SH-SY5Y (cell line): ENCODE measurements at regions not wholly inside any gene's neighbourhood (a gene's known extent, or its start where the extent isn't known, plus 50 kb on each side); places are given as distances from the start of the nearest gene placed in this dataset.

Experiments
- GATA2 ChIP-seq: IDR thresholded peaks from 2 replicates; pipeline ENCODE4 v1.6.1; 2011; ENCODE audit warnings: mild to moderate bottlenecking, low read depth, low read length
- GATA3 ChIP-seq: IDR thresholded peaks from 2 replicates; pipeline ENCODE4 v1.6.1; 2011; ENCODE audit warnings: low read depth, mild to moderate bottlenecking, low read length, moderate library complexity

DNA sequence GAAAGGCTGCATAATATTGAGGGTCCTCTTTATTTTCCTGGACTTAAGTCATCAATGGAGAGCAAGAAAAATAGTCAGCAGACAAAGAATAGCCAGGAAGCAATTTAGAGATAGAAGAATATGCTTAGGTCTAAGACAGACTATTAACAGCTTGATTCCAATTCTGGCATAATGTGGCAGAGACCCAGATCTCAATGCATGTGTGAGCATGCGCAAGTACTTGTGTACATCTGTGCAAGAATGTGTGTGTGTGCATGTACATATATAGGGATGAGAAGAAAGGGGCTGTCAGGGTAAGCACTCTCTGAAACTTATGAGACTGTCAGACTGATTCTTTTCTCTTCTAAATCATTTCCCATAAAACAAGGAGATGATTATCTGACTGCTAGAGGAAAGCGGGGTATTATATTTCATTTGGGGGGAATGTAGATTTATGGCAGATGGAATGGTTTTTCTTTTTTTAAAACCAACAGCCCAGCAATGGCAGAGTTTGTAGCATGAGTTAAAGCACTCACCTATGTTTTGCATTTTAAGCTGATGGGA, 381.3 kb upstream of the SPRED2 start:
- TF ChIP-seq GATA3 = no peak
- no peak for TF ChIP-seq GATA2

DNA sequence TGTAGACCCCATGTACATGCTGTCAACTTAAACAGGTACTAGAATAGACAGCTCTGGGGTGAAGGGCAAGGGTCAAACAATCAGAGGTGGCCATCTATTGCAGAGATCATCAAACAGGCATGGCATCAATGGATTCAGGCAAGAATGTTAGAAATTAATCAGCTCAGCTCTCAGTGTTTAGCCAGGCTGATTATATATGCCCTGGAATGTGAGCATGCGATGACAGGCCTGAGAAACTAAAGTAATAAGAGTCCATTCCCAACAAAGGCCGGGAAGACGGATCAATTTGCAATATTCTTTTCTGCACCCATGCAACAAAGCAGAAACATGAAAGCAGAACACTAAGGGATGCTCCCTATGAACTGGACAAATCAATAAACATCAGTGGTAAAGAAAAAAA, 380.5 kb upstream of the SPRED2 start:
- no peak for TF ChIP-seq GATA2

DNA sequence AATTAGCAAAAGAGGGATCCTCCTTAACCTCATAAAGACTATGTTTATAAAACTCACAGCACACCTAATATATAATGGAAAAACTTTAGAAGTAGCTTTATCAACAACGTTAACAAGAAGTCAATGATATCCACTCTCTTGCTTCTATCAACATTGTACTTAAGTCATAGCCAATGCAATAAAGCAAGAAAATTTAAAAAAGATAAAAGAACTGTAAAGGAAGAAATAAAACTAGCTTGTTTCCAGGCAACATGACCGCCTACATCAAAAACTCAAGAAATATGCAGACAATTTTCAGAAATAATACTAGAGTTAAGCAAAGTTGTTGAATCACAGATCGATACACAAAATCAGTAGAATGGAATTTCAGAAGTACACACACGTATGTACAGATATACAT, 375.5 kb upstream of the SPRED2 start:
- TF ChIP-seq GATA3 = no peak
- TF ChIP-seq GATA2 = no peak

DNA sequence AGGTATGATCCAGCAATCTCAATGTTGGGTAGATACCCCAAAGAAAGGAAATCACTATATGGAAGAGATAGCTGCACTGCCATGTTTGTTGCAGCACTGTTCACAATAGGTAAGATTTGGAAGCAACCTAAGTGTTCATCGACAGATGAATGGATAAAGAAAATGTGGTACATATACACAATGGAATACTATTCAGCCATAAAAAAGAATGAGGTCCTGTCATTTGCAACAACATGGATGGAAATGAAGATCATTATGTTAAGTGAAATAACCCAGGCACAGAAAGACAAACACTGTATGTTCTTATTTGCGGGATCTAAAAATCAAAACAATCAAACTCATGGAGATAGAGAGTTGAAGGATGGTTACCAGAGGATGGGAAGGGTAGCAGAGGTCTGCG, 372.4 kb upstream of the SPRED2 start:
- TF ChIP-seq GATA3 = no peak
- TF ChIP-seq GATA2 = no peak

DNA sequence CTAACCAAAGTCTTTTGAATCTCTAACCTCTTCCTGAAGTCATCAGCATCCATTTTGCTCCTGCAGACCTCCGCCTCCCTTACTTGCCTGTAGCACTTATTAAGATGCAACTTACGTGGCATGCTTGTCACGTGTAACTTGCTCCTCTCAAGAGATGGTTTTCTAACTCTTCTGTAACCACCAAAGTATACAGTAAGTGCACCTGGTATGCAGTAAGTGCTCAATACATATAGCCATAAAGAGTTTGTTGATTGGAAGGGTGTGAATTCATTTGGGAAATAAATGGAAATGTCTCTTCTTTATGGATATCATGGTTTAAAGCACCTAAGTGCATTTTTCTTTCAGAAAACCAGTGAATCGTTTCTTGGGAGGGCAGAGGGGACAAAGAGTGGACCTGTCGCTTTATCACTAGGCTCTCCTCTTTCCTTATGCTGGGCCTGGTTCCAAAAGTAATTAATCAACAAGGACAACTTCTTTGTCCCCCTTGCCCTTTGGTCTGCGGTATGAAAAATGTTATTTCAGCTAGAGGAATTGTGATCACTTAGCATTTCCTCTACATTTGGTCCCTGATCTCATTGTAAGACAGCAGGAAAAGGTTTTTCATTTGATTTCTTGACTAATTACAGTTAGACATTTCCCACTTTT, 370.0 kb upstream of the SPRED2 start:
- TF ChIP-seq GATA2 (no peak), GATA3 (no peak)

DNA sequence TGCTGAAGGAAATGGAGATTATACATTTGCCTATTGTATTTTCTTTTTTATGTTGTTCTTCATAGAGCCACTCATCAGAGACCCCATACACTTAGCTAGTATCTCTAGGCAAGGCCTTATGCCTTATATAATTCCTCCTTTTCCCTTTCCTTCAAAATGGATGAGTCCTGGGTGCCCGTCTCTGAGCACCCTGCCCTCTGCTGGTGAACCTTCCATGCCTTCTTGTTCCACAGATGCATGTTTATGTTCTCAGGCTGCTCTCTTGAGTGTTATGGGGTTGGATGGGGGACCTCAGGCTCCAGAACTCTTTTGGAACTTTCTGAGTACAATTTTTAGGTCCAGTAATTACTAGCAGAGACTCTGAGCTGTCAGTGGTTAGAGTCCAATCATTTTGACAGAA, 368.6 kb upstream of the SPRED2 start:
- TF ChIP-seq GATA2 (no peak), GATA3 (no peak)

DNA sequence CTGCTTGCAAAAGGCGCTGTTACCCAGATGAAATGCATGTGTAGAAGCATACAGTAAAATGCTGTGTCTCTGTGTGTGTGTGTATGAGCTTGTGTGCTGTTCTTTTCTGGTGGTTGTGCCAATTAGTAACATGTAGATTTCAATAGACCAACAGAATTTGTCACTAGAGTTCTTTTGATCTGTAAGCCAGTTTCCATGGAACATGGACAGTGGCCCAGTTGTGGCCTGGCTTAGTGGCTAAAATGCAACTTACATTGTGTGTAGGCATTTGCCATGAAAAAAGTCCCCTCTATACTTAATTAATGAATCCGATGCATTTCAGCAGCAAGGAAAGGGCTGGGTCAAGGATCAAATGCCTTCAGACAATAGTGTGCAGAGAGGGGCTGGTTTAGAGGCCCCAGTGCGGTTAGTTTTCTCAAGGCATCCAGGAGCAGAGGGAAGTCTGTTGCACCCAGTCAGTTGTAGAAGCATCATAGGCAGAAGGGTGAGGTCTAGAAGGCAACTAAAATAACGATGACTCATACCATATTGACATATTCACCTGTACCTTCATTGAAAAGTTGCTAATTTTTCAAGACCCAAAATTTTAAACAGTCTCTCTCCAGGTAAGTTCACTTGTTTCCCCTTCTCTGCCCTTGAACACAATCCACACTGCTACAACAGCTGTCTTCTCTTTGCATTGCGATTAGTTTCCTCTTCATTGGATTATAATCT, 366.9 kb upstream of the SPRED2 start:
- TF ChIP-seq GATA2 = no peak
- TF ChIP-seq GATA3 = no peak

DNA sequence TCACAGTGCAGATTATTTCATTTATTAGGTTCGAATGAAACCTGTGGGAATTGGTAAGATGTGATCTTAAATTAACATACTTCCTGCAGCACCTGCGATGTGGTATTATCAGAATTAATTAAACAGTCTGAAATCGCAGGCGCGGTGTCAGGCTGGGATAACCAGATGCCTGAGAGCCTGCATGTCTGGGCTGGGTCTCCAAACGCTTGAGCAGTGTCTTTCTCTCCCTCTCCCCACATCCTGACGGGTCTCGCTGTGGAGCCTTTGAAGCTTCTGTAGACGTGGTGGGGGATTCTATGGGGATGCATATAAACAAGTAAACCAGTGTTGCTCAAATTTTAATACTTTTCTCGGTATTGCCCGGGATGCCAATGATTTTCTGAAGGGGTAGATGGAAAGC, 366.2 kb upstream of the SPRED2 start:
- TF ChIP-seq GATA3 = no peak
- no peak for TF ChIP-seq GATA2

DNA sequence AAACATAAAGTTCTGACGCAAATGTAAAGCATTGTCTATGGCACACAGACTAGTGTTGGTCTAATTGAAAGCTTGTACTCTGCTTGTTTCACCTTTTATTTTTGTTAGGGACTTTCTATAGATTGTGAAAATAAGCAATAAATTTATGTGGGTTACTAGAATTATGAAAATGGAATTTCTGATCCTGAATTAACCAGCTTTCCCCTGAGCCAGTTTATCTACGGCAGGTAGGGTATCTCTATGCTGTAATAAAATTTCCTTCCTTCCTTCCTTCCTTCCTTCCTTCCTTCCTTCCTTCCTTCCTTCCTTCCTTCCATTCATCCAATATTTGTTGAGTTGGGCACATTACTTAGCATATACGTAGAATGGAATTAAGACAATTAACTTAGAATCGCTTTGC, 362.6 kb upstream of the SPRED2 start:
- TF ChIP-seq GATA3 (no peak), GATA2 (no peak)

DNA sequence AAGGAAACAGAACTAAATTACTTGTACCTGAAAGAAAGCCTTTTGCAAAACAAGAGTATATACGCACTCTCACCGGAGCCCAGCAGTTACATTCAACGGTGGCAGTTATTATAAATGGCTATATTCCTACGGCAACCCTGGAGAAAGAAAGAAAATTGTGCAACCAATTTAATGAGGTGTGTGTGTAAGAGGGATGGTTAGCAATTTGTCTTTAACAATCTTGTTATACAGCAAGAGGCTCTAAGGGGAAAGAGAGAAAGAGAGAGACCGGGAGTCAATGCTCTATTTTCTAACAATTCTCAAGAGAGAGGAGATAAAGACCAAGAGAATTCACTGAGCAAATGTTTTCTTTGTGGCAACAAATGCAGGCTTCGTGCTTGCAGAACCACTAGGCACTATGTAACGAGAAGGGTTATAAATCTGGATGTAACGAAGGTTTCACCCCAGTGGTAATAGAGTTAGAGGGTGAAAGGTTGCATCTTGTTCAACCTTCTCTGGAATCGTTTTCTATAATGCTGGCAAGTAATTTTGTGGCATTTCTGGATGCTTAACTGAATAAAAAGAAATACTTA, 359.1 kb upstream of the SPRED2 start:
- TF ChIP-seq GATA3 (no peak), GATA2 (no peak)

DNA sequence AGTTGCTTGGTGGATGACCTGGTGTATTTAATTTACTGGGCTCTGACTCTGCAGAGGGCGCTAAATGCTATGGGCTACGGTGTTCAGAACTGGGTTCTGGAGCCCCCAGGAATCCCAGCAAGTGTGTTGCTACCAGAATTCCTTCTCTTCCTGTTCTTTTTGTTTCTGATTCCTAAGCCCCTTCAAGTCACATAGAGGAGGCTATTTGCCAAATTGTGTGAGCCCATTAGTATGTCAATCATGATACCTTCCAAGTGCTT, 358.2 kb upstream of the SPRED2 start:
- TF ChIP-seq GATA2 = no peak
- no peak for TF ChIP-seq GATA3

DNA sequence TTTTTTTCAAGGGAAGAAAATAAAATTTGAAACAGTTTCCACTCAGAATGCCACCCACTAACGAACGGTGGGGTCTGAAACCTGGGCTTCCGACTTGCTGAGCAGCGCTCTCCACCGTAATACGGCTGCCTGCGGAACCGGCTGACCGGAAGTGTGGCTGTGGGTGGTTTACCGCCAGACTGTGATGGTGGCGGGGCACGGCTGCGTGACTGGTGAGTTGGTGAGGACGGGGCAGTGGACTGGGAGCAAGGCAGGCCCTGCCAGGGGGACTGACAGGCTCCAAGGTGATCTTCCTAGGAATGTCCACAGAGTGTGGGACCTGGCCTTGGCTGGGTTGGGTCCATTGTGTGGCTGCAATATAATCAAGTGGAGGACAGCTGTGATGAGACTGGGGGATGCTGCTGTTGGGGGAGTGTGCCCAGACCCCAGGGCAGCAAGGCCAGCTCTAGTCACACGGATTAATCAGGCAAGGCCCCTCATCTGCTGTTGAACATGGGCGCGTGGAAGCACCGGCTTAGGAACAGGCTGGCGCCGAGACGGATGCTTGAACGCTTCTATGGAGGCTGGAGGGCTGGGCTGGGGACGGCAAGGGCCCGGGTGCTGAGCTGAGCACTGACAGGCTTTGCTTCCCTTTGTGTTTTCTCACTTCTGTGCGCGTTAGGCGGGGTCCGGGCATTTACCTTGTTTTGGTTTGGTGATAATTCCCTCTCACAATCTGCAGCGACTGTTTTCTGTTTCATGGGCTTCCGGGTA, 357.7 kb upstream of the SPRED2 start:
- TF ChIP-seq GATA2 (no peak), GATA3 (no peak)

DNA sequence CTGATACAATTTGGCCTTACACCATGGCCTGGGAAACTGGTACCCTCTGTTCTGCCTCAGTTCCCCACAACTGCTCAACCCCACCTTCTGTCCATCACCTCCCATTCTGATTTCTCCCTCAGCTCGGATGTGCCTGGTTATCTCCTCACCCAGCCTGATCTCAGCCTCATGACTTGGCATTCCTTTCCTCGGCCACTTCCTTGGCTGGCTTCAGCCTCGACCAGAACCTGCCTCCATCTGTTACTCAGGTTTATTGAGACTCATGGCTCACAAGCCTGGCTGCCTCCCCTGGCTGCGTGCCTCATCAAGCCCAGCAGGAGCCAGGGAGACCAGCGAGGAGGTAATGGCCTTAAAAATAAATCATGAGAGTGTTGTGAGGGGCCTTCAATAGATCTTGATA, 356.2 kb upstream of the SPRED2 start:
- TF ChIP-seq GATA3 = no peak
- TF ChIP-seq GATA2 = no peak

DNA sequence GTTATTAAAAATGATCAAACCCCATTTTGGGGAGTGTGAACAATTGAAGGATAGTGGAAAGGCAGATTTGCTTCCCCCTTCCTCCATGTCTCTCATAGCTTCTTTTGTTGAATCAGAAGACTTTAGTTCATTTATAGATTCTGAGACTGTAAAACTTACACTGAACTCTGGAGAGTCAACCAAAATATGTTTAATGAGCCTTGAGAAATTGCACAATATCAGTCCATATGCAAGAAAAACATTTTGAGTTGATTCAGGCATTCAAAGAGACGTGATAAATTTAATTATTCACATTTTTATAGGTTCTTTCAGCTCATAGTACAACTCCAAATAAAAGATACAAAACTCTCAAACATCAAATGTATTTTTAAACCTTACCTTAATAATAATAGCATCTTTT, 354.4 kb upstream of the SPRED2 start:
- no peak for TF ChIP-seq GATA2

DNA sequence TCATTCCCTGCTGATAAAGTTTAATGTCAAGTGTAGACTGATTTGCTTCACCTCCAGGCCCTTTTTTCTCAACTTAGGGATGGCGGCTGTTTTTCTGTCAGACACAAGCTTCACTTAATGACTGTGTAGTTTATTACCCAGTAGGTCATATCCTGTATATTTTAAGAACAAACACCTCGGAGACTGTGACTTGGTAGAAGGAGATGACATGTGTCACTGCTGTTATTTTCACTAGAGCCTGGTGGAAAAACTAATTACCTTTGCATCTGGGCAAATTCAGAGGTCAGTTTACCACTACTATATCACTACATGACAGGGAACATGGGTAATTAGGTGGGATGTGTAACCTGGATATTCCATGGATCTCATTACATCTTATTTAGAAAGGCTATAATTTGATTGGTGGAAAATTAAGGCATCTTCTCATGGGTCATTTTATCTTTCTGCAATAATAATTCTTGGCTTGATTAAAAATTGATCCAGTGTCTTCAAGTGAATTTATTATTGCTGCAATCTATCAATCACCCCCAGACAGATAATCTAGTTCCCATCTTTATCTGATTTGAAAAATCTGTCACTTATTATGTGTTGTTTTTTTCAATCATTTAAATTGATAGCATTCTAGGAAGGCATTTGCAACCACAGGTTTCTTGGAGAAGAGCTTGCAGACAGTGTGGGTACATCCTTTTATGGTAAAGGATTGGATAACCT, 353.8 kb upstream of the SPRED2 start:
- TF ChIP-seq GATA3 = no peak
- TF ChIP-seq GATA2 = no peak
